Ovary (tissue), 7 donors: ENCODE measurements at regions not wholly inside any gene's neighbourhood (a gene's known extent, or its start where the extent isn't known, plus 50 kb on each side); places are given as distances from the start of the nearest gene placed in this dataset.

ENCODE experiments used
- DNase-seq, 5 donors: peaks; one replicate each; pipeline ENCODE4 v3.0.0-alpha.2; 2019 to 2020
- H3K27ac ChIP-seq, 2 donors: fragments of 200-600 bp; one replicate each; pipeline versions ENCODE4 v1.5.1 to v1.8.0; 2019 to 2022
- H3K27me3 ChIP-seq: fragments of 200-600 bp; one replicate; pipeline ENCODE4 v1.8.0; 2022
- H3K36me3 ChIP-seq: fragments of 200-600 bp; sonication (generic); one replicate; pipeline ENCODE4 v1.5.1; 2019
- H3K4me1 ChIP-seq: one replicate; pipeline ENCODE4 v1.8.1; 2013; ENCODE audit warnings: mild to moderate bottlenecking, moderate library complexity; ENCODE audit not compliant: insufficient read depth
- H3K4me3 ChIP-seq: fragments of 200-600 bp; sonication (generic); one replicate; pipeline ENCODE4 v1.5.1; 2017
- H3K9me3 ChIP-seq, 2 donors: fragments of 200-600 bp in 1 of 2; sonication (generic) in 1 of 2; one replicate each; pipeline versions ENCODE4 v1.5.1 to v1.8.1; 2013 to 2019; ENCODE audit warnings: mild to moderate bottlenecking in 1 of 2, moderate library complexity in 1 of 2
- CTCF ChIP-seq, 3 donors: fragments of 450-650 bp in 2 of 3; fragments of 200-600 bp in 1 of 3; IDR thresholded peaks; one replicate each; pipeline versions ENCODE4 v1.5.1 to v1.8.0; 2016 to 2022; ENCODE audit warnings: antibody characterized with exemption in 3 of 3, mild to moderate bottlenecking in 1 of 3
- EP300 ChIP-seq: sonication (generic); formaldehyde crosslinking; IDR thresholded peaks from one replicate; pipeline ENCODE4 v1.6.1; 2017; ENCODE audit warnings: antibody characterized with exemption
- POLR2A ChIP-seq: fragments of 450-650 bp; IDR thresholded peaks from one replicate; pipeline ENCODE4 v1.6.1; 2017; ENCODE audit warnings: antibody characterized with exemption, mild to moderate bottlenecking, moderate library complexity
- WGBS, 3 donors: extraction: QIAGEN DNeasy Blood & Tissue Kit in 1 of 3; methylation state at CpG; one replicate each; pipeline versions ENCODE4 v1.1.5 to v1.1.7; 2013 to 2017; 5-methylcytosine and 5-hydroxymethylcytosine counted together
- intact Hi-C, 4 donors: fragments of 100-400 bp; cut with DNase I; formaldehyde crosslinking; loops; one replicate each; pipeline versions ENCODE4 v1.11.0 to v1.15.1; 2022 to 2023
- donor health status: DM: no; HTN: no; CAD: no; lungs with moderate emphysema.
- donor health status: DM: no; HTN: no; CAD: no.
- donor health status: Bipolar disorder and iron deficiency.
- donor health status: DM: no; HTN: no; CAD: no.
- donor health status: DM: yes; HTN: yes; CAD: no.

- Histone ChIP-seq H3K4me1 (no peaks in the 10 kb centered on the region), H3K9me3 (no peaks in the 10 kb centered on the region), H3K4me3 (no peak overlapping the region), H3K36me3 (no peaks in the 10 kb centered on the region), H3K27me3 (no peaks in the 10 kb centered on the region), H3K27ac (no peak overlapping the region)
- DNase-seq, result no peak
- intact Hi-C loops, result no loop called here
- no peak for TF ChIP-seq POLR2A
- no peak for TF ChIP-seq CTCF (IDR thresholded peaks at IDR 0.05)
- no peak for TF ChIP-seq EP300
- WGBS, 3 donors, result 87 to 93% (median 90%) methylated on average over 2 of the region's 2 CpGs
Measured at GRCh38 chr6:74753883-74754600, 451.8 kb downstream of the COL12A1 start.

- Histone ChIP-seq H3K27ac (no peak overlapping the region), H3K27me3 (no peaks in the 10 kb centered on the region), H3K4me3 (no peak overlapping the region), H3K9me3 (no peaks in the 10 kb centered on the region), H3K4me1 (no peaks in the 10 kb centered on the region), H3K36me3 (no peaks in the 10 kb centered on the region)
- DNase-seq, result no peak
- 84 to 93% (median 85%) methylated on average over 3 of the region's 3 CpGs for WGBS, 3 donors
- intact Hi-C loops, result no loop called here
- TF ChIP-seq CTCF (IDR thresholded peaks at IDR 0.05) (no peak), EP300 (no peak), POLR2A (no peak)
Measured at GRCh38 chr6:74752303-74752702, 453.6 kb downstream of the COL12A1 start.

GRCh38 chr6:74750826-74751225, 455.0 kb downstream of the COL12A1 start:
- no peak for DNase-seq
- no peaks in the 10 kb centered on the region for H3K36me3 ChIP-seq
- no peak overlapping the region for H3K4me3 ChIP-seq
- intact Hi-C loops, result no loop called here
- no peaks in the 10 kb centered on the region for H3K9me3 ChIP-seq
- no peaks in the 10 kb centered on the region for H3K4me1 ChIP-seq
- H3K27me3 ChIP-seq, result no peaks in the 10 kb centered on the region
- H3K27ac ChIP-seq, result no peak overlapping the region
- TF ChIP-seq EP300 (no peak), CTCF (IDR thresholded peaks at IDR 0.05) (no peak), POLR2A (no peak)

- no peaks in the 10 kb centered on the region for H3K27me3 ChIP-seq
- H3K9me3 ChIP-seq, result no peaks in the 10 kb centered on the region
- no peak for DNase-seq
- intact Hi-C loops, result loop anchor here in 1 of 4 donors (10.0 kb wide), 1 partner anchor 55 kb away; no protein-coding TSS in a partner anchor
- no peaks in the 10 kb centered on the region for H3K4me1 ChIP-seq
- H3K27ac ChIP-seq, result no peak overlapping the region
- TF ChIP-seq POLR2A (no peak), EP300 (no peak), CTCF (IDR thresholded peaks at IDR 0.05) (no peak)
- H3K4me3 ChIP-seq, result no peak overlapping the region
- WGBS, 3 donors, result 65 to 75% (median 69%) methylated on average over 10 of the region's 10 CpGs
- no peaks in the 10 kb centered on the region for H3K36me3 ChIP-seq
Measured at GRCh38 chr6:74749211-74750147, 456.4 kb downstream of the COL12A1 start.
